ENCODE measurements at regions not wholly inside any gene's neighbourhood (a gene's known extent, or its start where the extent isn't known, plus 50 kb on each side); places are given as distances from the start of the nearest gene placed in this dataset.
"Not testable (repeated sequence)": the region's sequence is repeated elsewhere in the genome, so short reads cannot be mapped to it uniquely, and the experiment has no call there.

DNA sequence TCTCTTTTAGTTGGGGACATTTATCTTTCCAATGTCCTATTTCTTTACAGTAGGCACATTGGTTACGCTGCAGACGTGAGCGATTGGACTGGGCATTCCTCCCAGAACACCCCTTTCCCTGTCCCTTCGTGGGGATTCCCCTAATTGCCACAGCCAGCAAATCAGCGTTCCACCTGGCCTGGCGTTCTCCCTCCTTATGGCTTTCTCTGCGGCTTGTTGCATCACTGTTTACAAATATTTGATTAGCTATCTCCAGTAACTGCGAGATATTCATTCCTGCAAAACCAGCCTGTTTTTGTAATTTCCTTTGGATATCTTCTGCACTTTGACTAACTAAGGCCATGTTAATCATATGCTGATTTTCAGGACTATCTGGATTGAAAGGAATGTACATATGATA, 202.5 kb upstream of the KLF8 start:
- TF ChIP-seq, protein P1, sequence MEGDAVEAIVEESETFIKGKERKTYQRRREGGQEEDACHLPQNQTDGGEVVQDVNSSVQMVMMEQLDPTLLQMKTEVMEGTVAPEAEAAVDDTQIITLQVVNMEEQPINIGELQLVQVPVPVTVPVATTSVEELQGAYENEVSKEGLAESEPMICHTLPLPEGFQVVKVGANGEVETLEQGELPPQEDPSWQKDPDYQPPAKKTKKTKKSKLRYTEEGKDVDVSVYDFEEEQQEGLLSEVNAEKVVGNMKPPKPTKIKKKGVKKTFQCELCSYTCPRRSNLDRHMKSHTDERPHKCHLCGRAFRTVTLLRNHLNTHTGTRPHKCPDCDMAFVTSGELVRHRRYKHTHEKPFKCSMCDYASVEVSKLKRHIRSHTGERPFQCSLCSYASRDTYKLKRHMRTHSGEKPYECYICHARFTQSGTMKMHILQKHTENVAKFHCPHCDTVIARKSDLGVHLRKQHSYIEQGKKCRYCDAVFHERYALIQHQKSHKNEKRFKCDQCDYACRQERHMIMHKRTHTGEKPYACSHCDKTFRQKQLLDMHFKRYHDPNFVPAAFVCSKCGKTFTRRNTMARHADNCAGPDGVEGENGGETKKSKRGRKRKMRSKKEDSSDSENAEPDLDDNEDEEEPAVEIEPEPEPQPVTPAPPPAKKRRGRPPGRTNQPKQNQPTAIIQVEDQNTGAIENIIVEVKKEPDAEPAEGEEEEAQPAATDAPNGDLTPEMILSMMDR (IDR thresholded peaks at IDR 0.05; ENCODE audit: insufficient read depth, low read depth, low read length, missing control alignments), result no peak
- DNase-seq (ENCODE audit: low read depth), result no peak
- no peak overlapping the region for H3K4me3 ChIP-seq (ENCODE audit: low read depth, low read length)

DNA sequence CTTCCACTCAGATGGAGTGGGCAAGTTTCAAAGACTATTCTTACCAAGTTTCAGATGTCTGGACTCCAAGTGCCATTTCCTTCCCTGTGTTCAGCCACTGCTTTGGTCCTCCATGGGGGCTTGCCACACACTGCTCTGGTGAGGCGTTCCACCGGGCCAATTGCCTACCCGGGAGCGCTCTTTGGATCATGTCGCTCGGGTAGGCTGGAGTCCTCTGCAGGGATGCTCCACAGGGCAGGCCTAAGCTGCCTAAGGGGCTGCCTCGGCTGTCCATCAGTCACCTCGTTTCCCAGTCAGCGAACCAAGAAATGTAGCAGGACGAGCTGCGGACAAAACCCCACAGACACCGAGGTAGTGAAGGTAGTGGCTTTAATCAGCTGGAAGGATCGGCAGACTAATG, 200.7 kb upstream of the KLF8 start:
- no peak for DNase-seq (ENCODE audit: low read depth)
- TF ChIP-seq, protein P1 (IDR thresholded peaks at IDR 0.05; ENCODE audit: insufficient read depth, low read depth, low read length, missing control alignments), result no peak
- no peak overlapping the region for H3K4me3 ChIP-seq (ENCODE audit: low read depth, low read length)

DNA sequence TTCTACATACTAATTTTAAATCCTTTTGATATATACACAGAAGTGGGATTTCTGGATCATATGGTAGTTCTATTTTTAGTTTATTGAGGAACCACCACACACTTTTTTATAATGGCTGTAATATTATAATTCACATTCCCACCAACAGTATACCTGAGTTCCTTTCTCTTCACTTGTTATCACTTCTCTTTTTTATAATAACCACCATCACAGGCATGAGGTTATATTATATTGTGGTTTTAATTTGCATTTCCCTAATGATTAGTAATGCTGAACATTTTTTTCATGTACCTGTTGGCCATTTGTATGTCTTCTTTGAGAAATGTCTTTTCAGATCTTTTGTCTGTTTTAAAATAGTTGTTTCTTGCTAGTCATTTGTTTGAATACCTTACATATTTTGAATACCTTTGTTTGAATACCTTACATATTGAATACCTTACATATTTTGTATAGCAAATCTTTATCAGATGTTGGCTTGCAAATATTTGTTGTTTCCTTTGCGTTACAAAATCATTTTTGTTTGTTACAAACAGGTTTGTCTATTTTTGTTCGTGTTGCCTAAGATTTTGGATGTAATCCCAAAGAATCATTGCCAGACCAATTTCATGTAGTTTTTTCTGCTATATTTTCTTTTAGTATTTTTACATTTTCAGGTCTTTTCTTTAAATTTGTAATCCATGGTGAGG, 198.5 kb upstream of the KLF8 start:
- H3K4me3 ChIP-seq (ENCODE audit: low read depth, low read length), result no peak overlapping the region
- TF ChIP-seq, protein P1 (IDR thresholded peaks at IDR 0.05; ENCODE audit: insufficient read depth, low read depth, low read length, missing control alignments), result no peak
- no peak for DNase-seq (ENCODE audit: low read depth)

DNA sequence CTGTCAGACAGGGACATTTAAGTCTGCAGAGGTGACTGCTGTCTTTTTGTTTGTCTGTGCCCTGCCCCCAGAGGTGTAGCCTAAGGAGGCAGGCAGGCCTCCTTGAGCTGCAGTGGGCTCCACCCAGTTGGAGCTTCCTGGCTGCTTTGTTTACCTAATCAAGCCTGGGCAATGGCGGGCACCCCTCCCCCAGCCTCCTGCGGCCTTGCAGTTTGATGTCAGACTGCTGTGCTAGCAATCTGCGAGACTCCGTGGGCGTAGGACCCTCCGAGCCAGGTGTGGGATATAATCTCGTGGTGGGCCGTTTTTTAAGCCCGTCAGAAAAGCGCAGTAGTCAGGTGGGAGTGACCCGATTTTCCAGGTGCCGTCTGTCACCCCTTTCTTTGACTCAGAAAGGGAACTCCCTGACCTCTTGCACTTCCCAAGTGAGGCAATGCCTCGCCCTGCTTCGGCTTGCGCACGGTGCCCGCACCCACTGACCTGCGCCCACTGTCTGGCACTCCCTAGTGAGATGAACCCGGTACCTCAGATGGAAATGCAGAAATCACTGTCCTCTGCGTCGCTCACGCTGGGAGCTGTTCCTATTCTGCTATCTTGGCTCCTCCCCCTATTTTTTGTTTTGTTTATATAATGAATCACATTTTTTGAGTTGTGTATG, 179.4 kb upstream of the KLF8 start:
- DNase-seq (ENCODE audit: low read depth); H3K4me3 ChIP-seq (ENCODE audit: low read depth, low read length): not testable (repeated sequence)

DNA sequence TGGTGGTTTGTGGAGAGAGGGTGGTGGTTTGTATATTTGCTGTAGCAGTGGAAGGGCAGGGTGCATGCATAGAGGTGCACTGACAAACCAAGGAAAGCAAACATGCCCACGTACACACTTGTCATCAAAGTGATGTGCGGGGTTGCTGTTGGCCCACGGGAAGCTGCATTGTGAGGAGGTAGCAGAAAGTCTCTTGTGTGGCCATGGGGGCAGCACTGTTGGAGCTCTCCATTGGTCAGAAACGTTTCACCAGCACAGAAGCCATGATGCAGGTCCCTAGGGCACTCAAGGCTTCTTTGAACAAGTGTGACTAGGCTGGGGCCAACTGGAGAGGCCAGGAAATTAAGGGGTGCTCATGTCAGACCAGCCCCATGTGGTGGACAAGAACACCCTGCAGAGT, 174.8 kb upstream of the KLF8 start:
- DNase-seq (ENCODE audit: low read depth), result no peak
- TF ChIP-seq, protein P1 (IDR thresholded peaks at IDR 0.05; ENCODE audit: insufficient read depth, low read depth, low read length, missing control alignments), result no peak

DNA sequence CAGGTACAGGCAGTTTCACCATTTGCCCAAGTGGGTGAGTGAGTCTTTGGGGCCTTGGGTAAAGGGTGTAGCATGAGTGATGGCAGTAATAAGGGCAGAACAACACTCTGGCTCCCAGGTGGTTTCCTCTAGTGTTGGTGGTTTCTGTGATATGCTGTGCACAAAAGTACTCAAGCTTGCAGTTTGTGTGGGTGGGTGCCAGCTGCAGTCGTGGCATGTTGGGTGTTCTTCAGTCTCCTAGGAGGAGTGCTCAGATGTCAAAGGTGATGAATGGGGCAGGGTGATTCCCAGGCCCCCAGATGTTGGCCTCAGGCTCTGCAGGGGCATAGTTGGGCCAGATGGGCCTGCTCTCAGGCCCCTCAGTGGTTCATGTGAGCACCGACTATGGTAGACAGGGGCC, 166.1 kb upstream of the KLF8 start:
- TF ChIP-seq, protein P1 (IDR thresholded peaks at IDR 0.05; ENCODE audit: insufficient read depth, low read depth, low read length, missing control alignments), result no peak
- H3K4me3 ChIP-seq (ENCODE audit: low read depth, low read length), result no peak overlapping the region
- DNase-seq (ENCODE audit: low read depth), result peak; percentile 54

More for the DNA sequence above, 174.8 kb upstream of the KLF8 start:
- no peak overlapping the region for H3K4me3 ChIP-seq (ENCODE audit: low read depth, low read length)

DNA sequence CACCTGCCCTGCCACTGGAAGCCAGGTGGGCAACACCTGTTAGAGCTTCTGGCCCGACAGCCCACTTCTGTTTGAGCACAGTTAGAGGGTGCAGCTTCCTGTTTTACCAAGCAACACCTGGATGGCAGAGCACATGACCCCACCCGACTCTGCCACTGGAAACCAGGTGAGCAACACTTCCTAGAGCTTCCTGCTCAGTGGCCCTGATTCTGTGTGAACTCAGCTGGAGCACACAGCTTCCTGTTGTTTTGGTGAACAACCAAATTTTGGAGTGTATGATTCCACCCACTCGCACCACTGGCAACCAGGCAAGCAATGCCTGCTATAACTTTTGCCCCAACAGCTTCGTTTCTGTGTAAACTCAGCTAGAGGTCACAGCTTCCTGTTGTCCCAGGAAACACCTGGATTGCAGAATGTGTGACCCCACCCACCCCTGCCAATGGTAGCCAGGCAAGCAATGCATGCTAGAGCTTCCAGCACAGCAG, 163.8 kb upstream of the KLF8 start:
- peak; percentile 54 for DNase-seq (ENCODE audit: low read depth)
- no peak overlapping the region for H3K4me3 ChIP-seq (ENCODE audit: low read depth, low read length)
- TF ChIP-seq, protein P1 (IDR thresholded peaks at IDR 0.05; ENCODE audit: insufficient read depth, low read depth, low read length, missing control alignments), result no peak

Data from GM12865 (cell line).